ENCODE measurements at regions not wholly inside any gene's neighbourhood (a gene's known extent, or its start where the extent isn't known, plus 50 kb on each side); places are given as distances from the start of the nearest gene placed in this dataset.

DNA sequence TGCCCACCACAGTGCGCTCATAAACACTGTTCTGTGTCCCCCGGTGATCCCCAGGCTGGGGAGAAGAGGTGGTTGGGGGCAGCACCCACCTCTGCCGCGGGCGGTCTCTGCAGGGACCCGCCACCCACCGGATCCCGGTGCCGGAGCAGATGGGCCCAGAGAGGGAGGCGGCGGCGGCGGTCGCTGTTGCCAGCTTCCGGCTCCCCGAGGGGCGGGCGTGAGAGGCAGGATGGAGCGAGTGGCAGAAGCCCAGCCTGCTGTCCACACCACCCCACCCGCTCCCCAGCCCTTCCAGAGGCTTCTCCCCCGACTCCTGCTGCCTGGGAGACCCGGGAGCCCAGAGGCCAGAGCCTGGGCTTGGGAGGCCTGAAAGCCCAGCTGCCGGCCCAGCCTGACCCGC lies 142.6 kb upstream of the CIBAR2 start:
- H3K4me3 ChIP-seq (ENCODE audit: low read depth, low read length): no peak overlapping the region
- TF ChIP-seq, protein P1, sequence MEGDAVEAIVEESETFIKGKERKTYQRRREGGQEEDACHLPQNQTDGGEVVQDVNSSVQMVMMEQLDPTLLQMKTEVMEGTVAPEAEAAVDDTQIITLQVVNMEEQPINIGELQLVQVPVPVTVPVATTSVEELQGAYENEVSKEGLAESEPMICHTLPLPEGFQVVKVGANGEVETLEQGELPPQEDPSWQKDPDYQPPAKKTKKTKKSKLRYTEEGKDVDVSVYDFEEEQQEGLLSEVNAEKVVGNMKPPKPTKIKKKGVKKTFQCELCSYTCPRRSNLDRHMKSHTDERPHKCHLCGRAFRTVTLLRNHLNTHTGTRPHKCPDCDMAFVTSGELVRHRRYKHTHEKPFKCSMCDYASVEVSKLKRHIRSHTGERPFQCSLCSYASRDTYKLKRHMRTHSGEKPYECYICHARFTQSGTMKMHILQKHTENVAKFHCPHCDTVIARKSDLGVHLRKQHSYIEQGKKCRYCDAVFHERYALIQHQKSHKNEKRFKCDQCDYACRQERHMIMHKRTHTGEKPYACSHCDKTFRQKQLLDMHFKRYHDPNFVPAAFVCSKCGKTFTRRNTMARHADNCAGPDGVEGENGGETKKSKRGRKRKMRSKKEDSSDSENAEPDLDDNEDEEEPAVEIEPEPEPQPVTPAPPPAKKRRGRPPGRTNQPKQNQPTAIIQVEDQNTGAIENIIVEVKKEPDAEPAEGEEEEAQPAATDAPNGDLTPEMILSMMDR (IDR thresholded peaks at IDR 0.05; ENCODE audit: borderline replicate concordance, insufficient read depth, low read depth, low read length): no peak

DNA sequence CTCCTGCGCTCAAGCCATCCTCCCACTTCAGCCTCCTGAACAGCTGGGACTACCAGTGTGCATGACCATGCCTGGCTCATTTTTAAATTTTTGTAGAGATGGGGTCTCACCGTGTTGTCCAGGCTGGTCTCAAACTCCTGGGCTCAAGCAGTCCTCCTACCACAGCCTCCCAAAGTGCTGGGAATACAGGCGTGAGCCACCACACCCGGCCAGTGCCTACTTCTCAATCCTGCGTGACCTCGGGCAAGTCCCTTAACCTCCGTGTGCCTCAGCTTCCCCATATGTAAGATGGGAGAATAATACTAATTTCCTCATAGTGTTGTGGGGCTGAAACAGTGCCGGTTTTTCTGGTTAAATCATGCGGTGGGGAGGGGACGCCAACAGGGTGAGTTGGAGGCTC lies 143.5 kb upstream of the CIBAR2 start:
- no peak overlapping the region for H3K4me3 ChIP-seq (ENCODE audit: low read depth, low read length)
- TF ChIP-seq, protein P1 (IDR thresholded peaks at IDR 0.05; ENCODE audit: borderline replicate concordance, insufficient read depth, low read depth, low read length): no peak

DNA sequence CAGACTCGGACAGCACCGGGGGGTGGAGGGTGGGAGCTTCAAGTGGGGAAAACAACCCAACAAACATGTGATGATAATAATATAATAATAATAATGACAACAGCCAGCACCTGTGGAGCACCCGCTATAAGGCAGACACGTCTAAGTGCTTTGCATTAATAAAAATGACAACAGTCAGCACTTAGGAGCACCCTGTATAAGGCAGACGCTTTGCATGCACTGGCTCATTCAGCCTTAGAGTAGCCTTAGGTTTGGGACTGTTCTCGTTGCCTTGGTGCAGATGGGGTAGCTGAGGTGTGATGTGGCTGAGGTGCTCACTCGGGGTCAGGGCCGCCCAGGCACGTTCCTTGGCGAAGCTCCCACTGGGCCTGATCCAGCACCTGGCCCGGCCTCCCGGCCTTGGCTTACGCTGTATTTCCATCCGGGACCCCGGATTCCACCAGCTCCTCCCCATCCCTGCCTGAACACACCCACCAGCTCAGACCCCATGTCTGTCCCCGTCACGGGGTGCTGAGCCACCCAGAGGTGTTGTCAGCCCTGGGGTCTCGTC lies 144.0 kb upstream of the CIBAR2 start:
- TF ChIP-seq, protein P1 (IDR thresholded peaks at IDR 0.05; ENCODE audit: borderline replicate concordance, insufficient read depth, low read depth, low read length): no peak
- H3K4me3 ChIP-seq (ENCODE audit: low read depth, low read length): no peak overlapping the region

DNA sequence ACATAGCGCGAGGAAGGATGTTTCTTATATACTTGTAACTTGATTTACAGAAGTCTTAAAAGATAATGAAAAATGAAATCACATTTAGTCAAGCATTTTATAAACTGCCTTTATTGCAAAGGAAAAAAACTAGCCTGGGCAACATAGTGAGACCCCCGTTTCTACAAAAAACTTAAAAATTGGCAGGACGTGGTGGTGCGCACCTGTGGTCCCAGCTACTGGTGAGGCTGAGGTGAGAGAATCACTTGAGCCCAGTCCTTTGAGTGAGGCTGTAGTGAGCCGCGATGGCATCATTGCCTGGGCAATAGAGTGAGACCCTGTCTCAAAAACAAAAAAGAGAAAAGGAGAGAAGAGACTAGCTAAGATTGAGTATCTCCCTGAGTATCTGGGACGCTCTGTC lies 145.2 kb upstream of the CIBAR2 start:
- H3K4me3 ChIP-seq (ENCODE audit: low read depth, low read length): no peak overlapping the region
- TF ChIP-seq, protein P1 (IDR thresholded peaks at IDR 0.05; ENCODE audit: borderline replicate concordance, insufficient read depth, low read depth, low read length): no peak

DNA sequence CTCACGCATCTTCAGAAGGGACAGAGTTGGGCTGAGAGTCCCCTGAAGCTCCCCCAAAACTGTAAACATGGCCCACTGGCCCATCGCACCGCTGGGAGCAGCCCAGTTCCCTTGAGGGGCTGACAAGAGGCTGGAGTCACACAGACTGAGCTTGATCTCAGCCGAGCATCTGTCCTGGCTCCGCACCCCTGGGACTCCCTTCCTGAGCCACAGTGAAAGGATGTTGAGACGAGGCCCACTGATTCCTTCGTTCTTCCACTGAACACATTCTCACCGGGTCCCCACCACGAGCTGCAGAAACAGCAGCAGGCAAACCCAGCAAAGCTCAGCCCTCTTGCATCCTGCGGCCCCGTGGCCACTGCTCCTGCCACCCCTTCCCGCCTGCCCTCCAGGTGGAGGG lies 145.9 kb upstream of the CIBAR2 start:
- TF ChIP-seq, protein P1 (IDR thresholded peaks at IDR 0.05; ENCODE audit: borderline replicate concordance, insufficient read depth, low read depth, low read length): no peak
- H3K4me3 ChIP-seq (ENCODE audit: low read depth, low read length): no peak overlapping the region

DNA sequence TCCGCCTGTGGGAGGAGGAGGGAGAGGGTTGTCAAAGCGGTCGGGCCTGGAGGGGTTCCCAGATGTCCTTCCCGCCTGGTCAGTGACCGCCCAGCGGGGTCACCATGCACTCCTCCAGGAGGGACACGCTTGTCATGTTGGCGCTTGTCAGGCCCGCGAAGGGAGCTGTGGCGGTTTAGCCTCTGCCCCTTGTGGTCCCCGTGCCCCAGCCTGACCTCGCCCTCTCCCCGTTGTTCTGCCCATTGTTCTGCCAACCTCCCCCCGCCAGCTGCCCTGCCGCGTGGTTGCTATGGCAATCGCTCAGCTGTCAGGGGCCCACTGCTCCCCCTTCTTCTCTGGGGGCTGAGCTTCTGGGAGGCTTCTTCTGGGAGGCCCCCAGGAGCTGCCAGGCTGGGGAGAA lies 146.4 kb upstream of the CIBAR2 start:
- no peak overlapping the region for H3K4me3 ChIP-seq (ENCODE audit: low read depth, low read length)

More for the DNA sequence above, 146.4 kb upstream of the CIBAR2 start:
- TF ChIP-seq, protein P1 (IDR thresholded peaks at IDR 0.05; ENCODE audit: borderline replicate concordance, insufficient read depth, low read depth, low read length): no peak

All from GM12875 (cell line).